HG03095 (cell line): ENCODE measurements at regions not wholly inside any gene's neighbourhood (a gene's known extent, or its start where the extent isn't known, plus 50 kb on each side); places are given as distances from the start of the nearest gene placed in this dataset.
"Not testable (repeated sequence)": the region's sequence is repeated elsewhere in the genome, so short reads cannot be mapped to it uniquely, and the experiment has no call there.

Experiments used
- ATAC-seq: cut with Tn5 transposase; IDR thresholded peaks from one replicate; pipeline ENCODE4 v1.9.1; 2021; ENCODE audit warnings: moderate library complexity; ENCODE audit not compliant: unreplicated experiment

DNA sequence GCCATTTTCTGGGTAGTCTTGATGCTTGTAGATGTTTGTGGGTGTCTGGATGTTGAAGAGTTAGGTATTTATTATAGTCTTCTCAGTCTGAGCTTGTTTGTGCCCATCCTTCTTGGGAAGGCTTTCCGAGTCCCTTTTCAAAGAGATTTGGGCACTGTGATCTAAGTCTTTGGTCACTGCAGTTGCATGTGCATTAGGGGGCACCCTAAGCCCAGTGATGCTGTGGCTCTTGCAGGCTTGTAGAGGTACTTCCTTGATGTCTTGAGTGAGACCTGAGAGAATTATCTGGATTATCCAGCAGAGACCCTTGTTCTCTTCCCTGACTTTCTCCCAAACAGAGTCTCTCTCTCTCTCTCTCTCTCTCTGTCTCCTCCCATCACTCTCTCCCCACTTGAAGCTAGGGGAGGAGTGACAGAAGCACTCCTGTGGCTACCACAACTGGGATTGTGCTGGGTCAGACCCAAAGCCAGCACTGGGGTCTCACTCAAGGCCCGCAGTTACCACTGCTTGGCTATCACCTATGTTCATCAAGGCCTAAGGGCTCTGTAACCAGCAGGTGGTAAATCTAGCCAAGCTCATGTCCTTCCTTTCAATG lies 68.5 kb downstream of the TMCO5A start:
- no peak for ATAC-seq

DNA sequence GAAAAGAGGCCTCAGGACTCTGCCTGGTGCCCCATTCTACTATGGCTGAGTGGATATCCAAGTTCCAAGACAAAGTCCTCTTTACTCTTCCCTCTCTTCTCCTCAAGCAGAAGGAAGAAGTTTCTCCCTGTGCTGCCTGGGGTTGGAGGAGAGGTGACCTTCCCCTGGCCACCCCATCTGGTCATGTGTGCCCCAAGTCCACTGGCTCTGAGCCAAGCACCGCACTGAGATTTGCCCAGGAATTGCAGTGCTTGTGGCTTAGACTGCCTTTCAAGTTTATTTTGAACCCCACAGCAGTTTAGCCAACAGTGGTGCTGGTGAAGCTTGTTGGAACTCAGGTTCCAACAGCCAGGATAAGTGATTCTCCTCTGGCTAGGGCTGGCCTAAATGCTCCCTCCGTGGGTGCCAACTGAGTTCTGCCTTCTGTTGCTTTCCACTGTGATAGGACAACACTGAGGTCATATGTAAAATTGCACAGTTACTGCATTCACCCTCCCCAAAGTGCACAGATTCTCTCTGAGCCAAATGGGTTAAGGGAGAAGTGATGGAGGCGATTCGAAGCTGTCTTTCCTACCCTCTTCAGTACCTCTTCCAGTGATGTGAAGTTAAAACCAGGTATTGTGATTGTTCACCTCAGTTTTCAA lies 69.9 kb downstream of the TMCO5A start:
- ATAC-seq = no peak

DNA sequence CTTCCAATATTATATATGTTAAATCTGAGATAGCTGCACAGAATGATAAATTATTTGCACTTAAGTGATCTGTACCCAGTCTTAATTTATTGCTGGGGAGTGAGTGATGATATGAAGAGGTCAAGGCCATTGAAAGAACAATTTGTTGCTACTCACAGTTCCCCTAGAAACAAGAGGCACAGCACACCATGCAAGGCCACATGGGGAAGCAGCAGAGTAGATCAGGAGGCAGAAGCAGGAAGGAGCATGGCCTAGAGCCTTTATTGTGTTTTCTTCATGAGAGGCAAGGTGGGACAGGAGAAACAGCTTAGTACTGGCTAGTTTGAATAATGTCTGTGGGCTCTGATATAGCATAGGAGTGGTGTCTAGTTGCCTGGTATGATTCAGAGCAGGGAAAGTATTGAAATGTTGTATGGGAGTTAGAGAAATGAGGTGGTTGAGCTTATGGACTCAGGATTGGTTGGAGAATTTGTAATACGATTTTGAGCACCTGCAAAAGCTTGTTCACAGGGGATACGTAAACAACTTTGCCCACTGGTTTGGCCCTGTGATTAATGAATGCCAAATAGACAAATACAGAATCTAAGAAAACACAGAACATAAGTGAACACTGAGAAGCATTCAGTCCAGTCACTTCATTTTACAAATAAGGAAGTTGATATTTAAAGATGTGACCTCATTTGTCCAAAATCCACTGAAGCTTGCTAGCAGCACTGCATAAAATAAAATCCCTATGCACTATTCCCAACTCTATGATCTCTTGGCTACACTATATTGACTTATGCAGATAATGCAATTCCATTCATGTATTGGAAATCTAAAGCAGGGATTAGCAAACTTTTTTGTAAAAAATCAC lies 71.7 kb downstream of the TMCO5A start:
- ATAC-seq = no peak

DNA sequence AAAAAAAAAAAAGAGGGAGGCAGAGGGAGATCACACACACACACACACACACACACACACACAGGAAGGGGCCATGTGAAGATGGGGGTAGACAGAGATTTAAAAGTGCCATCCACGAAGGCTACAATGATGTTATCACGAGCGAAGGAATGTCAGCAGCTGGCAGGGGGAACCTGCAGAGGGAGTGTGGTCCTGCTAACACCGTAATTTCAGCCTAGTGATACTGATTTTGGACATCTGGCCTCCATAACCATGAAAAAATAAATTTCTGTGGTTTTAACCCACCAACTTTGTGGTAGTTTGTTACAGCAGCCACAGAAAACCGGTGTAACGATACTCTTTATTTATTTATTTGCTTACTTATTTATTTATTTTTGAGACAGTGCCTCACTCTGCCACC lies 76.0 kb downstream of the TMCO5A start:
- ATAC-seq = no peak

DNA sequence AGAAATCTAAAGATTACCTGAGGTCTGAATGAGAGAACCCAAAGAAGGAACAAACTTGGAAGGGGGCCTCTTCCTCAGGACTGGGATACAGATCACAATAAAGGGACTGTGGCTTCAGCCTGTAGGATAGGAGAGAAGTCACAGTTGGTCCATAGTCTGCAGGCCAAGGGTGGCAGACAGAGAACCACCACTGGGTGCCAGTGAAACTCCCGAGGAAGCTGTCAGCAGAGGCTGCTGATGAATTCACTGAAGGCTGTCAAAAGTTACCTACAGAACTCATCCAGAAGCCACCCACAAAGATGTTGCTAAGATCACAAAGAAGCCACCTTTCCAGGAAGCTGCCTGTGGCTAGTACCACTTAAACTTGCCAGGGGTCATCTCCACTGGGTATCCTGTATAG lies 78.5 kb downstream of the TMCO5A start:
- no peak for ATAC-seq

DNA sequence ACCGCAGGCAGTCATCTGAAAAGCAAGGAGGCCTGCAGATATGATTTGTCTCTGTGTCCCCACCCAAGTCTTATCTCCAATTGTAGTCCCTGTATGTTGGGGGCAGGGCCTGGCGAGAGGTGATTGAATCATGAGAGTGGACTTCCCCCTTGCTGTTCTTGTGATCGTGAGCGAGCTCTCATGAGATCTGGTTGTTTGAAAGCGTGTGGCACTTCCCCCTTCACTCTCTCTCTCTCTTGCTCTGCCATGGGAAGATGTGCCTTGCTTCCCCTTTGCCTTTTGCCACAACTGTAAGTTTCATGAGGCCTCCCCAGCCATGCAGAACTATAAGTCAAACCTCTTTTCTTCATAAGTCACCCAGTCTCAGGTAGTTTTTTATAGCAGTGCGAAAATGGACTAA lies 83.3 kb downstream of the TMCO5A start:
- ATAC-seq = no peak

DNA sequence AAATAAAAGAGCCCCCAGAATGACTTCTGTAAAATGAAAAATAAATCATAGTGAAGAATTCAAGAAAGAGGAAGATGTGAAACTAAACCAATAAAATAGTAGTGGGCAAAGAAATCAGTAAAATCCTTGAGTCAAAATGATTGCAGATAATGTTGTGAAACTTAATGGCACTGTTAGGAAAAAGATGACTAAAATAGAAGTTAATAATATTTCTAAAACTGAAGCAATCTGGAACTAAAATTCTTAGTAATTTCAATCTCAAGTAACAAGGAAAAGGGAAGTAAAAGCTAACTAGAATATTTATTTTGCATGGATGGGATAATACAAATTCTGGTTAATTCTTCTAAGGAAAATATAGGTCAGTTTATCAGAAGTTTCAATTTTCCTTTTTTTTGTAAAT lies 84.6 kb downstream of the TMCO5A start:
- ATAC-seq = no peak

DNA sequence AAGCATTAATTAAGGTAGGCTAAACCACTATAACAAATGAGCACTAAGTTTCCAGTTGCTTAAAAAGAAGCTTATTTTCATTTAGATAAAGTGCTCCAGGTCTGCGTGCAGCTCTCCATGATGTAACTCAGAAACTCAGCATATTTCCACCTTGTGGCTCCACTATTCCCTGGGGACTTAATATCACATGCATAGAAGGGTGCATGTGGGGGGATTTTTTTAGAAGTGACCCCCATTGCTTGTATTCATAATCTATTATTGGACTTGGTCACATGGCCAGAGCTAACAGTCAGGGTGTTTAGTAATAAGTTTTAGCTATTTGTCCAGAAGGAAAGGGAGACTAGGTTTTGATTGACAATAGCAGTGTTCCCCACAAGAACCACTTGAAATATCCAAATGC lies 86.8 kb downstream of the TMCO5A start:
- no peak for ATAC-seq

DNA sequence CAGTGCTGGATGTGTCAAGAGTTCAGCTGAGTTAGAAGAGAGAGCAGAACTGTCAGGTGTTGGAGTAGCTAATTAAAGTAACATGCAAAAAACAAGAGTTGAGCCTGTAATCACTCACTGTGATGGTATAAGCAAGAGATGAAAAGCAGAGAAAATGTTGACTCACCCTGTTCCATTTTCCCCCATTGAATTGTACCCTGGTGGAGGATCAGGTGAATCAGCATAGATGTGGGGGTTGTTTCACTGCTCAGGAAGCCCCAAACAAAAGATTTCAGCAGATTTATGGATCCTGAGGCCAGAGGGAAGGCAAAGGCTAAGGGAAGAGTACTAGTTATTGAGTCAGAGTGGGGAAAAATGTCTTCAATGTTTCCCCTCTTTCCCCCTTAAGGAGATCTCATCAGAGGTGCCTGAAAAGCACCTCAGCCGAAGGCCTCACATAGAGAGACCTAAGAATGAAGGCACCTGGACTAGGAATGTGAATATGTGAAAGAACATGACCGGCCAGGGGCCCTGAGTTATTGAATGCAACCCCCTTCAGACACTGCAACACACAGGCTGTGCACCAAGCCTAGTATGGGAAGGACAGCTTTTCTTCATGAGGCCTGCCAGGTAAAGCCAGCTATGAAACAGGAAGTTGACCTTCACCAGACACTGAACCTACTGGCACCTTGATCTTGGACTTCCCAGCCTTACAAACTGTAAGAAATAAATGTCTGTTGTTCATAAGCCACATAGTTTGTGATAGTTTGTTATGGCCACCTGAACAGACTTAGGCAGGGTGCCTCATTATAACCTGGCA lies 90.1 kb downstream of the TMCO5A start:
- ATAC-seq = no peak

DNA sequence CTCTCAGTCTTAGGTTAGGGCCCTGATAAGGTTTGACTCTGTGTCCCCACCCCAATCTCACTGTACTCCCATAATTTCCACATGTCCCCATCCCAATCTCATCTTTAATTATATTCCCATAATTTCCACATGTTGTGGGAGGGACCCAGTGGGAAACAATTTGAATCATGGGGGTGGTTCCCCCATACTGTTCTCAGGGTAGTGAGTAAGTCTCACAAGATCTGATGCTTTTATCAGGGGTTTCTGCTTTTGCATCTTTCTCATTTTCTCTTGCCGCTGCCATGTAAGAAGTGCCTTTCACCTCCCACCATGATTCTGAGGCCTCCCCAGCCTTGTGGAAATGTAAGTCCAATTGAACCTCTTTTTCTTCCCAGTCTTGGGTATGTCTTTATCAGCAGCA lies 91.2 kb downstream of the TMCO5A start:
- ATAC-seq = not testable (repeated sequence)

DNA sequence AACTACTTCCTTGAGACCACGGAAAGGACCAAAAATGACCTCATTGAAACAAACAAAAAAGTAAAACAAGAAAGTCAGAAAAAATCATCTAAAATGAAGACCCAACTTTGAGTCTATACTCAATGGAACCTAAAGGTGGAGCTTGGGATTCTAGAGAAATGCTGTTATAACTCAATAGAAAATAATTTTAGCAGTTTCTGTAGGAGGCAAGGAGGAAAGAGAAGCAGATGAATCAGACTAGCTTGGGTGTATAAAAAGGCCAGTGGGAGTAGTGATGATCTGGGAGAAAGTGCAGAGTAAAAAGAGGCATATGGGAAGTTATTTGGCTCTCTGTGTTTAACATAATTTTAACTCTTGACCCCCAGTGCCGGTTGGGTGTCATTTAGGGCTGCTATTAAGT lies 94.4 kb downstream of the TMCO5A start:
- ATAC-seq = no peak

DNA sequence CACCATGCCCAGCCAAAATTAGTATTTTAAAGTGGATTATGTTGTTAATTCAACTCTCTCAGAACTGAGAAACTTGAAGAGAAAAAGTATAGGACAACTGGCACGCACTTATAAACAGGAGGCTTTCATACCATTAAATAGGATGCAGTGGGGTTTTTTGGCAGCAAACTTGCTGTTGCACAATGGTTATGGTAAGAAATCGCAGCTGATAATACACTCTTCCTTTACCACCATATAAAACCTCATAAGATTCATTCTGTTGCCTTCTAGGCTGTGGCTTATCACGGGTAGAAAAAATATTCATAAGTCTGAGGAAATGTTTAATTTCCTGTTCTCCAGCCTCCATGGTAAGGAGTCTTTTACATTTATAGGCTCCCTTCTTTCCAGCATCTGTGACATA lies 95.3 kb downstream of the TMCO5A start:
- ATAC-seq = no peak

DNA sequence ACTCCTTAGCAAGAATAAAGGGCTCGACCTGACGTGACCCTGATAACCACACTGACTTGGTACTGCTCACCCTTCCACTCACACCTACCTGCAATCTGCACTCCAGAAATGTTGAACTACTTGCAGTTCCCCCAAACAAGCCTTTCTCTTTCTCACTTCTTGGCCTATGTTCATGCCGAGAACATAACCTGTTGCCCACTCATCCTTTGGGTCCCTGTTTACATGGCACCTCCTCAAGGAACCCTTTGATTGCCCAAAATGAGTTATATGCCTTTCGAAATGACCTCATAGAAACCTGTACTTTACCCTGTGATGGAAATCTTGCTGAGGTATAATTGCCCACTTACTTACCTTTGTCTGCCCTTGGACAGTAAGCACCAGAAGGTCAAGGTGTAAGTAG lies 96.2 kb downstream of the TMCO5A start:
- ATAC-seq = no peak

DNA sequence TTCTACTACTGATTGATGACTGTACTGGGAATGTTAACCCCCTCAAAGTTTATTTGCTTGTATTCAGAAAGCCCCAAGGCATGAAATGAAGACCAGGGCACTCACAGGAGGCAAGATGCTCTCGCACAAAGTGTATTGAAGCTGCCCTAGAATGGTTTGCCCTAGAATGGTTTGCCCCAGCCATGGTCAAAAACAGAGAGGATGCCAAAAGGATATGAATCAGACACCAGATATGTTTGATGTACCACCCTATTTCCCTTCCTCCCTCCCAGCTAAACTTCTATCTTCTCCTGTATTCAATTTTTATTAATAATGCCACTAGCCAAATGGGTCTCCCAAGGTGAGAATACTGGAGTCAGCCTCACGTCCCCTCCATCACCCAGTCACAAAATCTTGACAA lies 101.3 kb downstream of the TMCO5A start:
- ATAC-seq = no peak

DNA sequence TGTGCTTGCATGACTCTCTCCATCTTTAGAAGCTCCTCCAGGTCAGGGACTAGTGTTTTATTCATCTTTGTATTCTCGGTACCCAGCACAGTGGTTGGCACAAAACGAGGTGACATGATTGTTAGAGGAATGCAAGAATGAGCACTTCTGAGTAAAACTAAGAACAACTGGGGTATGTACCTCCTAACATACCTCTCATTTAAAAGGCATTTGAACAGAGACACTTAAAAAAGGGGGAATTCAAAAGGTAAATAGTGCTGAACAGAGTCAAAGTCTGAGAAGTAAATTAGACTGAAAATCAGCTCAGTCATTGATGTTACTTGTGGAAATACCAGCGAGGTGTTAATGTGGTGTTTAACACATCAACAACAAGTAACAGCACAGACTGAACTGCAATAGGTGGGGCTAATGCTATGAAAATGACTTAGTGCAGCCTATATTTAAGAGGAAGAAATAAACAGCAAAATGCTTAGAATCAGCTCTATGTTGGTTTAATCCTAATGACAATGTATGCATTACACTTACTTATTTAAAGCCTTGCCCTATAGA lies 102.4 kb downstream of the TMCO5A start:
- no peak for ATAC-seq

DNA sequence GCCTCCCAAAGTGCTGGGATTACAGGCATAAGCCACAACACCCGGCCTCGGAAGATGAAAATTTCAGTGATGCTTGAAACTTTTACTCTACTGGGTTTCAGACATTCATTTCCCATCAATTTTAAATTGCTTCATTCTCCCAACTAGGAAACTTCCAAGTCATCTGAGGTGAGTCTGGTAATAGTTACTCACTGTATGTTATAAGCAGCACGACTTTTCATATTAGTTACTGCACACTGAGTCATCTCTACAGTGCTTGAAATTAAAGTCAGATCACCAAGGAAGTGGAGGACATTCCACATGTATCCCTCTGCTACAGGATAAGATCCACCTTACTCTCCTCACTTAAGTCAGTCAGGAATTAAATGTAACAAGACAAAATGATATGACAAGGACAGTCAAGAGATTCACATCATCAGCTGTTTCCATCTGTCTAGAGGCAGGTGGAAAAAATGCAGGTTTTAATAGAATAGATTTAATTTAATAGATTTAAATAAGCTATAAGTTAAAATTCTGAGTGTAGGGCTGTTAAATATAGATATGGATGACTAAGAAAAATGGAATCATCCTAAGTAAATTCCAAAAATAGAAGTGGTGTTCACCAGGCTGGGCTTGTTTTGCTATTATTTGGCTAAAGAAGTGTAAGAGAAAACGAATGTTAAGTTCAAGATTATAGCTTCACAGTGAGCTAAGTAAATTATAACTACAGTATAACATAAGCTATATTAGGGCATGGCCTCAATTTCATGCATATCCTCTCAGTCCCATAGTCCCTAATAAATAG lies 104.4 kb downstream of the TMCO5A start:
- no peak for ATAC-seq

DNA sequence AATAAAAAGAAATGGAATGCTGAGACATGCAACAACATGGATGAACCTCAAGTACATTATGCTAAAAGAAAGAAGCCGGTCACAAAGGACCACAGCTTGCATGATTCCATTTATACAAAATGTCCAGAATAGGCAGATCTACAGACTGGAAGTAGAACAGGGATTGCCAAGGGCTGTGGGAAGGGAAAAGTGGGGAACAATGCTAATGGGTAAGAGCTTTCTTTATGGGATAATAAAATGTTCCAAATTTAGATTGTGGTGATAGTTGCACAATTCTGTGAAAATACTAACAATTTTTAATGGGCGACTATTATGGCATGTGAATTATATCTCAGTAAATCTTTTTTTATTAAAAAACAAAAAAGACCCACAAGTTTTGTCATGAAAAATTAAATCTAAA lies 106.2 kb downstream of the TMCO5A start:
- no peak for ATAC-seq

DNA sequence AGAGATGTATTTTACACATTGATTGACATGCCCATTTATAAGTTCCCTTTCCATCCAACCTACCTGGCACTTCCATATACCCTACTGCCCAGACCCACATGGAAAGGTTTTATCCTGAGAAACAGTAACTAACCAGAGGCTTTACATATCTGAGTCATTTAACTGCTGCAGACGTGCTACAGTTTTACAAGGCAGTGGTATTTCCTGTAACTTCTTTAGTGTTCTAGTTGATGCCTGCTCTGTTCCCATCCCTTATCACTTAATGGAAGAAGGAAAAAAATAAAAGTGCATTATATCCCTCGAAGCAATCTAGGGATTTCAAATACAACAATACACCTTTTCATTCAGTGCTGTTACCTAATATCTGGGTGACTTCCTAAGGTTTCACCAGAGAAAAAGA lies 107.1 kb downstream of the TMCO5A start:
- ATAC-seq = no peak

DNA sequence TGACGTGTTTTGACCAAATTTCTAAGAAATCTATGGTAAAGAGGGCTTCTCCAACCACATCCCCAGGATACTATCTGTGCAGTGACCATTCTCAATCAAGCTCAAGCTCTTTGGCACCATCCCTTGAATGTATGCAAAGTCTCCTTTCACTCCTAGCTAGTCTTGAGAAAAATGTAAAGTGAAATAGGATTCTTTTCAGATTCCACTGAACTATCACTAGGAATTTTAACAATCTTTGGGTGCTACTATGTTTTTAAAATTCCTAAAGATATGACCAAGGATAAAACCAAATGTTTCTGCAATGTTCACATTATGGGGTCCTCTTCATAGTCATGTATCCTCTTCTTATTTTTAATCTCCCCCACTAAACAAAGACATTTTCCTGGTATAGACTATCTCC lies 107.8 kb downstream of the TMCO5A start:
- ATAC-seq = no peak

DNA sequence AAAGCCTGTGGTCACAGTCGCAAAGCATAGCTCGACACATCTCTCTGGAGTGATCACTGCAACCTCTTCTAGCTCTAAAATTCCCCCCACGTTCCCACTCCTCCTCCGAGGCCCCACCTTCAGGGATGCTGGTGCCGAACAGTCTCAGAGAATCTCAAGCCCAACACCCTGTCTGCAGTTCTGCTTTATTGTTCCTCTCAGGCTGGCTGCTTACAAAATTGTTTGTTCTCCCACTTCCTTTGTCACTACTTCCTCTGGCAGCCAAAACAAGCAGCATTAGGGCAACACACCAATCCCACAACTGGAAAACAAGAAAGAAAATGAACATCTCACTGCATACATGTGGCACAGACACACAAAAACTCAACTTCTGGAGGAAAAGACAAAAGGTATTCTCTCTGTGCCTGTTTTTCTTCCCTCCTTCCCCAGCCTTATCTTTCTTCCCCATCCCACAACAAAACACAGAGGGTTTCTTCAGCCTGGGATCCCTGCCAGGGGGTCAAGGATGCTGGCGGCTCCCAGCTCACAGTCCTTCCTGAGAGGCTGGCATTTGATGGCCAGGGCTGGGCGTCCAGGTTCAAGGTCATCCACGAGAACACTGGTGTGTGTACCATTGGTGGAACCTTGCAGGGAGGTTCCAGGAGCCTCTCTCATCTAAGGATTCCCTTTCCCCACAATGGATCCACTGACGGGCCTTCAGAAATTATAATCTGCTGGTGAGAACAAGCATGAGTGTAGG lies 108.4 kb downstream of the TMCO5A start:
- ATAC-seq = no peak
